GM21529 (cell line): ENCODE measurements at regions not wholly inside any gene's neighbourhood (a gene's known extent, or its start where the extent isn't known, plus 50 kb on each side); places are given as distances from the start of the nearest gene placed in this dataset.

Experiments
- ATAC-seq: cut with Tn5 transposase; IDR thresholded peaks from one replicate; pipeline ENCODE4 v1.9.1; 2021; ENCODE audit not compliant: unreplicated experiment

DNA sequence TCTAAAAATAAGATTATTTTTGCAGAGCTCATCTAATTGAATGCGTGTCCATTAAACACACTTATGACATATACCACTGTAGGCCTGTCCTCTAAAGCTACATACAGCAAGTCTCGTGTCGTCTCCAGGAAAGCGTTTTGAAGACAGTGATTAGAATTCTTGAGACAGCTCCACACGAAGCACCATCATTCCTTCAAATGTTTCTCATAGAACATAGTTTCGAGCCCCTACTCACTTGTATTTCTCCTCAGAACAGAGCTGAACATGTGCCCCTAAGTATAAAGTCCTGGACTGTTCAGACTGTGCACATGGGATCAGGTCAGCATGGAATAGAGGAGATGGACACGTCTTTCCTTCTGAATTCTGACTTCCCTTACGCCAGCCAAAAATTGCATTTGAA, 64.5 kb upstream of the HMGA2 start:
- no peak for ATAC-seq

DNA sequence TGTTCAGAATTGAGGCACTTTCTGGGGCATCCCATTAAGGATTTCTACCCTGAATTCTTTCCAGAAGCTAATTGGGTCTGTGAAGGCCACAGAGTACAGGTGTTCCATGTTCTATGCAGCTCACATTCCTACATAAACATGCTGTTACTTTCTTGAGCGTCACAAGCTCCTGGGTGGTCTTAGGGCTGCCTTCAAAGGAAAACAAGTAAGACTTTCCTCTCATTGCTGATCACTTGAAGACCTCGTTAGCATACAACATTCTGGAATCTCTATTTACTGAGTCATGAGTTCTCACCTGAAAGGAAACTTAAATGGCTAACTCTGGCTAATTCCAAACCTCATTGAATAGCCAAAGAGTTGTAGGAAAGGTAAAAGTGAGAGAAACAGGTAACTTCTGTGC, 63.0 kb upstream of the HMGA2 start:
- no peak for ATAC-seq

DNA sequence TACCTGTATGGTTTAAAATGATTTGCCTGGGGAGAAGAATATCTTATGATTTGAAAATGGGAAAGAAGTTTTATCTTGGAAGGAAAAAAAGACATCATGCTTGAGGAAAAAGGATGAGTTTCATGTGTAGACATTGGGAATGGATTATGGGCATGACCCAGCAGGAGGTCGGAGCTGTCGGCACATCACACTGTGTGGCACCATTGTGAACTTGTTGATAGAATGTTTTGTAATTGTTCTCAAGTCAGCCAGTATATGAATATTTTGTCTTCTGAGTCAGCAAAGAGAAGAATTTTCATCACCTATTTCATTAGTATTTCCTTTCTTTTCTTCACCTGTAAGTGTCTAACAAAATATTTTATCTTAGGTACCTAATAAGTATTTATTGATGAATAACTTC, 60.0 kb upstream of the HMGA2 start:
- no peak for ATAC-seq

DNA sequence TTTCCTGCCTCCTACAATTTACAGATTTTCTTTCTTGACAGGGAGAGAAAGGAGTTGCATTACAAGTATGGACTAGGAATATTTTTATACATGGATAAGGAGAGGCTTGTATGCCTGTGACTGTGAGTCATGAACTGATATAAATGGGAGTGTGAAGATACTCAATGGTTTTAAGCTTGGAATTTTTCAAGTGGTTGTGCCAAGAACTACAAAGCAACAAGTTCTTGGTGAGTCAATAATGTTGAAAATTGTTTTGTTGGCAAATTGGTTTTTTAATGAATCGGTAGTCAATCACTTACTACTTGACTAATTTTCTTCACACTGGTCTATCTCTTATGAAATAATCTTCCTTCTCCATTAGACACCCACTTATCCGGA, 58.9 kb upstream of the HMGA2 start:
- ATAC-seq, result no peak

DNA sequence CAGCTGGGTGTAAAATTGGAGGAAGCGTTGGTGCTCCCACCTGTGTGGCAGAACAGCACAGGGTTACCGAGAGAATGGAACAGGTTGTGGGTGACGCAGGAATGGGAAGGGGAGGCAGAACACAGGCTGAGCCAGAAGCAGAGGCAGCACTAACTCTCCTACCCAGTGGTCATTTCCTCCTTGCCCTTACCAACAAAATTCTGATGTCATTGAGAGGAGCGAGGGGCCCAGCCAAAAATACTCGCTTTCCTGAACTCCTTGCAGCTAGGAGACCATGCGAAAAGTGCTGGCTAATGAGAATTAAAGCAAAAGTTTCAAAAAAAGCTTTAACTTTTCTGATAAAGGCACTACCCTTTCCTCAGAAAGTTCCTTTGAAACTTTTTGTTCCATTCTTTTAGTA, 54.4 kb upstream of the HMGA2 start:
- ATAC-seq, result no peak
